GM19455 (cell line): ENCODE measurements at regions not wholly inside any gene's neighbourhood (a gene's known extent, or its start where the extent isn't known, plus 50 kb on each side); places are given as distances from the start of the nearest gene placed in this dataset.

Experiments used
- ATAC-seq: cut with Tn5 transposase; IDR thresholded peaks from one replicate; pipeline ENCODE4 v1.9.1; 2021; ENCODE audit not compliant: unreplicated experiment

- ATAC-seq = no peak
Measured at GRCh38 chr2:207474863-207475485, 54.8 kb upstream of the CREB1 start.

GRCh38 chr2:207475546-207475945 lies 54.2 kb upstream of the CREB1 start:
- no peak for ATAC-seq

GRCh38 chr2:207477896-207478295 lies 51.9 kb upstream of the CREB1 start:
- no peak for ATAC-seq

- ATAC-seq = no peak
Measured at GRCh38 chr2:207478572-207478971, 51.2 kb upstream of the CREB1 start.

GRCh38 chr2:207479198-207479785 lies 50.5 kb upstream of the CREB1 start:
- ATAC-seq = no peak
